Ishikawa (cell line): ENCODE measurements at regions not wholly inside any gene's neighbourhood (a gene's known extent, or its start where the extent isn't known, plus 50 kb on each side); places are given as distances from the start of the nearest gene placed in this dataset.

Experiments
- CEBPB ChIP-seq: IDR thresholded peaks from 2 replicates; pipeline ENCODE4 v1.6.1; 2012
- CREB1 ChIP-seq: IDR thresholded peaks from 2 replicates; pipeline ENCODE4 v1.6.1; 2012; ENCODE audit warnings: low read depth
- EGR1 ChIP-seq: IDR thresholded peaks from 2 replicates; pipeline ENCODE4 v1.6.1; 2012
- EP300 ChIP-seq: IDR thresholded peaks from 2 replicates; pipeline ENCODE4 v1.6.1; 2012; ENCODE audit warnings: borderline replicate concordance
- FOXM1 ChIP-seq: IDR thresholded peaks from 2 replicates; pipeline ENCODE4 v1.6.1; 2012; ENCODE audit warnings: low read depth, borderline replicate concordance
- NFIC ChIP-seq: IDR thresholded peaks from 2 replicates; pipeline ENCODE4 v1.6.1; 2012
- RAD21 ChIP-seq: IDR thresholded peaks from 2 replicates; pipeline ENCODE4 v1.6.1; 2012; ENCODE audit warnings: low read depth
- TAF1 ChIP-seq: IDR thresholded peaks from 2 replicates; pipeline ENCODE4 v1.6.1; 2012; ENCODE audit warnings: low read depth, mild to moderate bottlenecking
- TCF12 ChIP-seq: IDR thresholded peaks from 2 replicates; pipeline ENCODE4 v1.6.1; 2012; ENCODE audit warnings: low read depth
- TEAD4 ChIP-seq: IDR thresholded peaks from 2 replicates; pipeline ENCODE4 v1.6.1; 2012
- YY1 ChIP-seq: IDR thresholded peaks from 2 replicates; pipeline ENCODE4 v1.6.1; 2012; ENCODE audit warnings: low read depth
- ZBTB7A ChIP-seq: IDR thresholded peaks from 2 replicates; pipeline ENCODE4 v1.6.1; 2012; ENCODE audit warnings: low read depth
- TF ChIP-seq, protein P1 (sequence below): IDR thresholded peaks from 2 replicates; pipeline ENCODE4 v1.6.1; 2012
- TF ChIP-seq, protein P2 (sequence below): IDR thresholded peaks from 2 replicates; pipeline ENCODE4 v1.6.1; 2012
- TF ChIP-seq, protein P3 (sequence below): IDR thresholded peaks from 2 replicates; pipeline ENCODE4 v1.6.1; 2012; ENCODE audit warnings: low read depth, mild to moderate bottlenecking

DNA sequence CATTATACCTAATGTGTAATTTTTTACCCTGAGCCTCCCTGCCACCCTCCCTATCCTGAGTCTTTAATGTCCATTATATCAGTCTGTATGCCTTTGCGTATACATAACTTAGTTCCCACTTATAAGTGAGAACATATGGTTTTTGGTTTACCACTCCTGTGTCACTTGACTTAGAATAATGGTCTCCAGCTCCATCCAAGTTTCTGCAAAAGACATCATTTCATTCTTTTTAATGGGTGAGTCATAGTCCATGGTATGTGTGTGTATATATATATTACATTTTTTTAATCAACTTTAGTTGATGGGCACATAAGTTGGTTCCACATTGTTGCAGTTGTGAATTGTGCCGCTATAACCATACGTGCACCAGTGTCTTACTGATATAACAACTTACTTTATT is 477.1 kb upstream of the NEGR1 start:
- TF ChIP-seq EGR1 (no peak), FOXM1 (no peak), RAD21 (no peak), YY1 (no peak), CEBPB (no peak), NFIC (no peak), ZBTB7A (no peak), TAF1 (no peak), EP300 (no peak), TEAD4 (no peak)
- TF ChIP-seq, protein P1, sequence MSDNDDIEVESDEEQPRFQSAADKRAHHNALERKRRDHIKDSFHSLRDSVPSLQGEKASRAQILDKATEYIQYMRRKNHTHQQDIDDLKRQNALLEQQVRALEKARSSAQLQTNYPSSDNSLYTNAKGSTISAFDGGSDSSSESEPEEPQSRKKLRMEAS: no peak
- TF ChIP-seq, protein P2, sequence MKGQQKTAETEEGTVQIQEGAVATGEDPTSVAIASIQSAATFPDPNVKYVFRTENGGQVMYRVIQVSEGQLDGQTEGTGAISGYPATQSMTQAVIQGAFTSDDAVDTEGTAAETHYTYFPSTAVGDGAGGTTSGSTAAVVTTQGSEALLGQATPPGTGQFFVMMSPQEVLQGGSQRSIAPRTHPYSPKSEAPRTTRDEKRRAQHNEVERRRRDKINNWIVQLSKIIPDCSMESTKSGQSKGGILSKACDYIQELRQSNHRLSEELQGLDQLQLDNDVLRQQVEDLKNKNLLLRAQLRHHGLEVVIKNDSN: no peak

DNA sequence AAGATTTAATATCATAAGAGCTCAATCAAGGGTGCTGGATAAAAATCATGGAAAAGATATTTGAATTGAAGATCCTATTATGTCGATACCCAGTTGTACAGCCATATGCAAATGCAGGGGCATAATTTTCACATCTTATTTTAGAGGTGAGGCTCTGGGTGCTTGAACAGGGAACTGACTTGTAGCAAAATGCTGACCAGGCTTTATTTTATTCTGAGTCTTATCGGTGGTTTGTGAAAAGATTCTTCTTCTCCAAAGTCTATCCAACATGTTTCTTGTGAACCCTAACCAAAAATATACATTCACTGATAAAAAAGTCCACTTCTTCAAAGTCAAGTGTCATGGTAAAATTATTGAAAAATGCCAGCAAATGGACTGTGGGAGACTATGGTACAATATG is 475.5 kb upstream of the NEGR1 start:
- TF ChIP-seq TAF1: no peak
- no peak for TF ChIP-seq YY1
- TF ChIP-seq ZBTB7A: no peak
- TF ChIP-seq EGR1: no peak
- TF ChIP-seq TCF12: no peak
- TF ChIP-seq, protein P3, sequence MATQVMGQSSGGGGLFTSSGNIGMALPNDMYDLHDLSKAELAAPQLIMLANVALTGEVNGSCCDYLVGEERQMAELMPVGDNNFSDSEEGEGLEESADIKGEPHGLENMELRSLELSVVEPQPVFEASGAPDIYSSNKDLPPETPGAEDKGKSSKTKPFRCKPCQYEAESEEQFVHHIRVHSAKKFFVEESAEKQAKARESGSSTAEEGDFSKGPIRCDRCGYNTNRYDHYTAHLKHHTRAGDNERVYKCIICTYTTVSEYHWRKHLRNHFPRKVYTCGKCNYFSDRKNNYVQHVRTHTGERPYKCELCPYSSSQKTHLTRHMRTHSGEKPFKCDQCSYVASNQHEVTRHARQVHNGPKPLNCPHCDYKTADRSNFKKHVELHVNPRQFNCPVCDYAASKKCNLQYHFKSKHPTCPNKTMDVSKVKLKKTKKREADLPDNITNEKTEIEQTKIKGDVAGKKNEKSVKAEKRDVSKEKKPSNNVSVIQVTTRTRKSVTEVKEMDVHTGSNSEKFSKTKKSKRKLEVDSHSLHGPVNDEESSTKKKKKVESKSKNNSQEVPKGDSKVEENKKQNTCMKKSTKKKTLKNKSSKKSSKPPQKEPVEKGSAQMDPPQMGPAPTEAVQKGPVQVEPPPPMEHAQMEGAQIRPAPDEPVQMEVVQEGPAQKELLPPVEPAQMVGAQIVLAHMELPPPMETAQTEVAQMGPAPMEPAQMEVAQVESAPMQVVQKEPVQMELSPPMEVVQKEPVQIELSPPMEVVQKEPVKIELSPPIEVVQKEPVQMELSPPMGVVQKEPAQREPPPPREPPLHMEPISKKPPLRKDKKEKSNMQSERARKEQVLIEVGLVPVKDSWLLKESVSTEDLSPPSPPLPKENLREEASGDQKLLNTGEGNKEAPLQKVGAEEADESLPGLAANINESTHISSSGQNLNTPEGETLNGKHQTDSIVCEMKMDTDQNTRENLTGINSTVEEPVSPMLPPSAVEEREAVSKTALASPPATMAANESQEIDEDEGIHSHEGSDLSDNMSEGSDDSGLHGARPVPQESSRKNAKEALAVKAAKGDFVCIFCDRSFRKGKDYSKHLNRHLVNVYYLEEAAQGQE: no peak

DNA sequence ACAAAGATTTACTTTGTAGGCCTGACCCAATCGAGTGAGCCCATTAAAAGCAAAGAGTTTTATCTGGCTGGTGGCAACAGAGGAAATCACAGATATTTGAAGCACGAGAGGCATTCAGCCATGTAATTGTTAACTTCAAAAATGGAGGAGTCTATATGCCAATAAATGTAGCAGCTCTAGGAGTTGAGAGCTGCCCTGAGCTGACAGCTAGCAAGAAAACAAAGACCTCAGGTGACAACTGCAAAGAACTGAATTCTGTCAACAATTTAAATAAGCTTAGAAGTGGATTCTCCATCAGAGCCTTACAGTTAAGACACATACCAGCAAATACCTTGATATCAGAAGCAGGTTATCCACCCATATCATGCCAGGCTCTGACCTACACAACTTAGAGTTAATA is 463.1 kb upstream of the NEGR1 start:
- no peak for TF ChIP-seq TAF1
- TF ChIP-seq, protein P1: no peak

DNA sequence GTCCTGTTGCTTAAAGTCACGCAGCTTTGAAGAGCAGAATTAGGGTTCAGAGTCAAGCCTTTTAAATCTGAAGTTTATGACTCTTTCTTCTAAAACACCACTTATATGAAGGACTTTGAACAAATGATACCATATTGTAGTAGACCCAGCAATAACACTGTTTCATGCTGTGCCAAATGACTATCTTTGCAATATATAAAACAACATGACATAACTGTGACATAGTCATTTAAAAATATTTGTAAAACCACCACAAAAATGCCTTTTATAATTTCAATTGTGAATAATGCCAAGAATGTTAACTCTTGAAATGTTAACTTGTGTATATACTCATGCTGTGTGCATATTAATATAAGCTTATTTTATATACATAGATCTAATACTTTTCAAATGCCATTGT is 452.1 kb upstream of the NEGR1 start:
- TF ChIP-seq CREB1 (no peak), RAD21 (no peak), CEBPB (no peak), TAF1 (no peak), TCF12 (no peak), FOXM1 (no peak), TEAD4 (no peak), EGR1 (no peak), NFIC (no peak), EP300 (no peak), ZBTB7A (no peak), YY1 (no peak)
- TF ChIP-seq, protein P3: no peak
- TF ChIP-seq, protein P1: no peak
- TF ChIP-seq, protein P2: no peak

DNA sequence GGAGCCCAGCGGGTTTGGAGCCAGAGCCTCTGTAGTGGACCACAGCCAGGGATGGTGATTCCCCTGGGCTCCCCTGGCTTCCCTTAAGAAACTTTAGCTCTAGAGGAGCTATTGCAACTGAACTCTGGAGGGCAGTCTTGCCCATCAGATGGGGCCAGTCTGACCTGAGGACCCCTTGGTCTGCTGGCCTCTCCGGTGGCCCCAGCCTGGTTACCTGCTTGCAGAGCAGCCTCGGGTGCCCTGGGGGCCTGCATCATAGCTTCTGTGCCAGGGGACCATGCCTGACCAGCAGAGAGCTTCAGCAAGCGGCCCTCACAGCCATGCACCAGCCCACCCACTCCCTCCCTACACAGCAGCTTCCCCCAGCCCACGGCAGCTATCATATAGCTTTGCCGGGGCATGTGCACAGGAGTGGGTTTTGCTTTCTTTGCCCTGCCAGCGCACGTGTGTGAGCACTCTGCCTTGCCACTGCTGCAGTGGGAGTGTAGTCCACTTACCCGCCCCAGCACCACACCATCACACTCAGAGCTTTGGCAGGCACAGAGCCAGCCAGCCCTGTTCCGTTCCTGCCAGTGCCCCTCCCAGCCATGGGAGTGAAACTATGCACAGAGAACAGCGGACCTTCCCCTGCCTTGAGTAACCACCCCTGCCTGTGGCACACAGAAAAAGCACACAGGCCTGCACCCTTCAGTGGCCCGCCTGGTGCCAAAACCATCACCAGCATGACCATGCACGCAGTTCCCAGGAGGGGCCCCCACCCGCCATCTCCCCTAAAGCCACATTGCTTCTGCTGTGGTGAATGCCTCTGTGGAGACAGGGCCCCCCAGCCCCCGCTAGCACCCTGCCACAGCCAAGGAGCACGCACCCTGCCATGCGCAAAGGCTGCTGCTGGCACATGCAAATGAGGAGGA is 442.9 kb upstream of the NEGR1 start:
- TF ChIP-seq RAD21 (peak; percentile 38; the same call in 1 of the 2 replicates), TCF12 (no peak)

DNA sequence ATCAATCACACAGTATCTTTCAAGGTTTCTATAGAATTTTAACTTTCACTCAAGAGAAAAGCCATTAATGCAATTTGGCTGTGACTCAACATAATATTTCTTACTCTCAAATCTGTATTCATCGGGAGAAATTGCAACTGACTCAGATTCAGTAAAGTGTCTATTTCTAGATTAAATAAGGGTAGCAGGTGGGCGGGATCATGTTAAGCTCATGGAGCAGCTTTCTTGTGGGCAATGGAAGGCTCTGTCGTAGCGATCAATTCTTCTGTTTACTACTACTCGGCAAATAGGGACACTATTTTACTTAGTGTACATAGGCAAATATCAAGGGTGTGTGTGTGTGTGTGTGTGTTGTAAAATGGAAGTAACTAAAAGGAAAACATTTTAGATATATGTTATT is 423.6 kb upstream of the NEGR1 start:
- TF ChIP-seq FOXM1 (no peak), YY1 (no peak)
- TF ChIP-seq, protein P1: no peak
